Esophagus squamous epithelium (tissue), 4 donors: ENCODE measurements at regions not wholly inside any gene's neighbourhood (a gene's known extent, or its start where the extent isn't known, plus 50 kb on each side); places are given as distances from the start of the nearest gene placed in this dataset.

Experiments
- POLR2A ChIP-seq, 4 donors: fragments of 450-650 bp; IDR thresholded peaks; one replicate each; pipeline ENCODE4 v1.6.1; 2017; ENCODE audit warnings: antibody characterized with exemption in 4 of 4, mild to moderate bottlenecking in 4 of 4, moderate library complexity in 3 of 4
- TF ChIP-seq, protein P1 (sequence below), 6 experiments: fragments of 450-650 bp in 4 of 6; fragments of 200-600 bp in 2 of 6; sonication (generic) in 2 of 6; IDR thresholded peaks; one replicate each; pipeline ENCODE4 v1.5.1; 2016 to 2019; ENCODE audit warnings: antibody characterized with exemption in 6 of 6, mild to moderate bottlenecking in 4 of 6, moderate library complexity in 4 of 6

DNA sequence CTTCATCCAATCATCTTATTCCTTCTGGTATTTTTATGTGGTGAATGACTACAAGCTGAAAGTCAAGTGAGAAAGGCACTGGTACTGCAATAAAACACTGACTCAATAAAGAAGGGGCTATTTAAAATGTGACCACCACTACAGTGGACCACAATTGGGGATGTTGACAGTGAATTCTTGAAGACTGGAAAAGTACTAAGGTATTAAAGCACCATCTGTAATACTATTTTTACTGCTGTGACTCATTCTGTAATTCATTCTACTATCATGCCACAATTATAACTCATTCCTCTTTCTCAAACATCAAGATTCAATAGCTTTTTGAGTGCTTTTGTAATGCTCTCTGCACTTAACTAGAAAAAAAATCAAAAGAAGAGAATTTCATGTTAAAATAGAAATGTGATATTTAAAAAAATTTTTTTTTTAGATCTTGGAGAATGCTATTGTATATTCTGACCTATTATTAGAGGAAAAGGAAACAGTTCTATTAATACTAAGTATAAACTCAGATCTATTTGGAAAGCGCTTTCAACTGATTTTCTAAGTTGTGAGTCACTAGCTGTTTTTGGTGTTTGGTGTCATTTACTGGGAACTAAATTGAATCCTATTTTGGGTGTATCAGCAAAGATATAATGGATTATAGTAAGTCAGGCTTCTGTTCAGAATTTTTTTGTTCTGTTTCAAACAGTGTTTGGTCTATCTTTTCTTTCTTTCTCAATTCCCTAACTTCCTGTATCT, 104.7 kb upstream of the TMEM170B start:
- TF ChIP-seq, protein P1, sequence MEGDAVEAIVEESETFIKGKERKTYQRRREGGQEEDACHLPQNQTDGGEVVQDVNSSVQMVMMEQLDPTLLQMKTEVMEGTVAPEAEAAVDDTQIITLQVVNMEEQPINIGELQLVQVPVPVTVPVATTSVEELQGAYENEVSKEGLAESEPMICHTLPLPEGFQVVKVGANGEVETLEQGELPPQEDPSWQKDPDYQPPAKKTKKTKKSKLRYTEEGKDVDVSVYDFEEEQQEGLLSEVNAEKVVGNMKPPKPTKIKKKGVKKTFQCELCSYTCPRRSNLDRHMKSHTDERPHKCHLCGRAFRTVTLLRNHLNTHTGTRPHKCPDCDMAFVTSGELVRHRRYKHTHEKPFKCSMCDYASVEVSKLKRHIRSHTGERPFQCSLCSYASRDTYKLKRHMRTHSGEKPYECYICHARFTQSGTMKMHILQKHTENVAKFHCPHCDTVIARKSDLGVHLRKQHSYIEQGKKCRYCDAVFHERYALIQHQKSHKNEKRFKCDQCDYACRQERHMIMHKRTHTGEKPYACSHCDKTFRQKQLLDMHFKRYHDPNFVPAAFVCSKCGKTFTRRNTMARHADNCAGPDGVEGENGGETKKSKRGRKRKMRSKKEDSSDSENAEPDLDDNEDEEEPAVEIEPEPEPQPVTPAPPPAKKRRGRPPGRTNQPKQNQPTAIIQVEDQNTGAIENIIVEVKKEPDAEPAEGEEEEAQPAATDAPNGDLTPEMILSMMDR (IDR thresholded peaks at IDR 0.05): no peak
- TF ChIP-seq POLR2A (IDR thresholded peaks at IDR 0.05): no peak
